GM19035 (cell line): ENCODE measurements at regions not wholly inside any gene's neighbourhood (a gene's known extent, or its start where the extent isn't known, plus 50 kb on each side); places are given as distances from the start of the nearest gene placed in this dataset.
"Not testable (repeated sequence)": the region's sequence is repeated elsewhere in the genome, so short reads cannot be mapped to it uniquely, and the experiment has no call there.

Experiments
- ATAC-seq: cut with Tn5 transposase; IDR thresholded peaks from one replicate; pipeline ENCODE4 v1.9.1; 2021; ENCODE audit not compliant: unreplicated experiment

GRCh38 chr7:106456329-106456728, 171.5 kb upstream of the NAMPT start:
- ATAC-seq, result no peak

- no peak for ATAC-seq
Observed at GRCh38 chr7:106452031-106452851, 167.5 kb upstream of the NAMPT start.

DNA sequence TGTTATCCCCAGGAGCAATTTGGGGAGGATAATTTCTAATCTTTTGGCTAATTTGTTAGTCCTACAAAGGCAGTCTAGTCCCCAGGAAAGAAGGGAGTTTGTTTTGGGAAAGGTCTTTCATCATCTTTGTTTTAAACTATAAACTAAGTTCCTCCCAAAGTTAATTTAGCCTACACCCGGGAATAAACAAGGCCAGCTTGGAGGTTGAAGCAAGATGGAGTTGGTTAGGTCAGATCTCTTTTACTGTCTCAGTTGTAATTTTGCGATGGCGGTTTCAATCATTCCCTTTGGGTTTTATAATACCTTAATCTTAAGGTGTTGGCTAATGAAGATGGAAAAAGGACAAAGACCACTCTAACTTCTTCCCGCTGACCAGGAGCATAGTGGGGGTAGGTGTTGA, 166.4 kb upstream of the NAMPT start:
- no peak for ATAC-seq

DNA sequence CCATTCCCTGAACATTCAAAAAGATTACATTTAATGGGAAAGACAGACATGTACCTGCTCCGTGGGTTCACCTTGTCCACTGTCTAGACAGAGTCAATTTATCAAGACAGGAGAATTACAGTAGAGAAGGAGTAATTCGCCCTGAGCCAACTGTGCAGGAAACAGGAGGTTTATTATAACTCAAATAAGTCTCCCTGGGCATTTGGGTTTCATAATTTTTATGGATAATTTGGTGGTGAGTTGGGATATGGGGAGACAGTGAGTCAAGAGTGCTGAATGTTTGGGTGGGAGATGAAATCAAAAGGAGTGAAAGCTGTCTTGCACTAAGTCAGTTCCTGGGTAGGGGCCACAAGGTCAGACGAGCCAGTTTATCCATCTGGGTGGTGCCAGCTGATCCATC, 165.9 kb upstream of the NAMPT start:
- no peak for ATAC-seq

DNA sequence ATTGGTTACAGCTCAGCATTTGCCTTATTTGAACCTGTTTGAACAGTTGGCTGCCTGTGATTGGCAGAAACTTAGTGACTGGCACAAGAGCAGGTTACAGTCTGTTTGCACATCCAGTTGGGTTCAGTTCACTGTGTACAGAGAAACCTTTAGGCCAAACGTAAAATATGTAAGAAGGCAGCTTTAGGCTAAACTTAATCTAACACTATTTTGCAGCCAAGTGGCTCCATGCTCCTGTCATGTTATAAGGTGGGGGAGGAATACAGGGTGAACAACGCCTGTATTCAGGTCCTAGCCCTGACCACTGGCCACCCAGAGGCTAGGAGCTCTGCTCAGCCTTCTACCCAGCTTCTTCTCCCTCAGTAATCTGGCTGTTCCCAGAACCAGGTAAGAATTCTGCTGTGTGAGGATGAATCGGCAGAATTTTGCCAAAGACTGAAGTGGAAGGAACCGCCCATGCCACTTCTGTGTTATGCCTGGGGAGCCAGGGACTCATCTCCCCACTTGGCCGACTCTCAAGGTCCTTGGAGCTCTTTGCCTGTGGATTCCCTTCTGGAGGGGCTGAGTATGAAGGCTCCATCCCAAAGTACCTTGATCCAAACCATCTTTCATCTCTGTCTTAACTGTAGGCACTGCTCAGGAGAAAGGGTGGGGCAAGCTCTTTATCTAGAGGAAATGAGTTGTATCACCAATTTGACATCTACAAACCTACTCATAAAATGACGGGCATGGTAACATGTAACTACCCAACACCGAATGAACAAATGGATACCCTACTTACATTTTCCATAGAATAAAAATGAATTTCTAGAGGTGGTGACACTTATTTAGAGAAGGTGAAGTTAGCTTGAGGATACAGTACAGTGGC, 164.4 kb upstream of the NAMPT start:
- no peak for ATAC-seq

GRCh38 chr7:106448346-106448991, 163.7 kb upstream of the NAMPT start:
- no peak for ATAC-seq

GRCh38 chr7:106447318-106447847, 162.6 kb upstream of the NAMPT start:
- ATAC-seq, result no peak

DNA sequence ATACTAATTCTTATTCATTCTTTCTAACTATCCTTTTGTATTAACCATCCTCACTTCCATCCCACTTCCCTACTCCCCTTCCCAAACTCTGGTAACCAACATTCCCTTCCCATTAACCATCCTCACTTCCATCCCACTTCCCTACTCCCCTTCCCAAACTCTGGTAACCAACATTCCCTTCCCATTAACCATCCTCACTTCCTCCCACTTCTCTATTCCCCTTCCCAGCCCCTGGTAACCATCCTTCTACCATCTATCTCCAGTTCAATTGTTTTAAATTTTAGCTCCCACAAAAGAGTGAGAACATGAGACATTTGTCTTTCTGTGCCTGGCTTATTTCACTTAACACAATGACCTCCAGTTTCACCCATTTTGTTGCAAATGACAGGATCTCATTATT, 160.6 kb upstream of the NAMPT start:
- ATAC-seq, result not testable (repeated sequence)

DNA sequence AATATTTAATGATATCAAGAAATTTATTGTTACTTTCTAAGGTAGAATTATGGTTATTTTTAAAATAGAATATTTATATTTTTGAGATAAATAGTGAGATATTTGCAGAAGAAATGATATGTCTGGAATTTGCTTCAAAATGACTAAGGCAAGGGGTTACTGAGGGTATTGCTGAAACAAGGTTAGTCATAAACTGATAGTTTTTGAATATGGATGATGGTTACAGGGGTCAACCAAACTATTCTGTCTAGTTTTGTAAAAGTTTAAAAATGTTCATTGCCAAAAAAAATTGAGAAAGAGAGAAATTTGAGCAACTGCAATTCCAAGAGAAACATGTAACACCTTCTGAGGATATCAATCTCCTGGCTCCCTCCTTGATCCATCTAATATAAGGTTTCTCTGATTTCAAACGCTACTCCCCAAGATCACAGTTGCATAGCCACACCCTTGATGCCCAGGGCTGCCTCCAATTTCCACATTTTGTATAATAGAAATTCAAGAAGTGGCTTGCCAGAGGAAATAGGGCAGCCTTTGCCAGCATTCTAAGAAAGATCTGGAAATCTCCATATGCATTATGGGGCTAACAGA, 159.4 kb upstream of the NAMPT start:
- ATAC-seq, result no peak

GRCh38 chr7:106443156-106443555, 158.4 kb upstream of the NAMPT start:
- ATAC-seq, result no peak

DNA sequence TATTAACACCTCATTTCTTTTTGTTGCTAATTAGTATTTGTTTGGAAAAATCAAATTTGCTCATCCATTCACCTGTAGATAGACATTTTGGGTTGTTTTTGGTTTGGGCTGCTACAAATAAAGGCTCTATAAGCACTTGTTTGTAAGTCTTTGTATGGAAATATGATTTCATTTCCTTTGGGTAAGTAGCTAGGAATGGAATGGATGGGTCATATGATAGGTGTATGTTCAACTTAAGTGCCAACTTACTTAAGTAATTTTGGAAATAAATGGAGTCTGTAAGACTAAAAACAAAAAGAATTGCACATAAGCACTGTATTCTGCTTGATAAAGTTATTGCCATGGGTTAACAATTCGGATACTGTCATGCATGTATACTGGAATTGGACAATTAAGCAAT, 157.7 kb upstream of the NAMPT start:
- ATAC-seq, result no peak

- ATAC-seq, result not testable (repeated sequence)
Observed at GRCh38 chr7:106441343-106441742, 156.6 kb upstream of the NAMPT start.

DNA sequence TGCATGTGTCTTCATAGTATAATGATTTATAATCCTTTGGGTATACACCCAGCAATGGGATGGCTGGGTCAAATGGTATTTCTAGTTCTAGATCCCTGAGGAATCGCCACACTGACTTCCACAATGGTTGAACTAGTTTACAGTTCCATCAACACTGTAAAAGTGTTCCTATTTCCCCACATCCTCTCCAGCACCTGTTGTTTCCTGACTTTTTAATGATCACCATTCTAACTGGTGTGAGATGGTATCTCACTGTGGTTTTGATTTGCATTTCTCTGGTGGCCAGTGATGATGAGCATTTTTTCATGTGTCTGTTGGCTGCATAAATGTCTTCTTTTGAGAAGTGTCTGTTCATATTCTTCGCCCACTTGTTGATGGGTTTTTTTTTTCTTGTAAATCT, 152.2 kb upstream of the NAMPT start:
- ATAC-seq, result not testable (repeated sequence)

GRCh38 chr7:106433377-106433776, 148.6 kb upstream of the NAMPT start:
- ATAC-seq, result no peak

DNA sequence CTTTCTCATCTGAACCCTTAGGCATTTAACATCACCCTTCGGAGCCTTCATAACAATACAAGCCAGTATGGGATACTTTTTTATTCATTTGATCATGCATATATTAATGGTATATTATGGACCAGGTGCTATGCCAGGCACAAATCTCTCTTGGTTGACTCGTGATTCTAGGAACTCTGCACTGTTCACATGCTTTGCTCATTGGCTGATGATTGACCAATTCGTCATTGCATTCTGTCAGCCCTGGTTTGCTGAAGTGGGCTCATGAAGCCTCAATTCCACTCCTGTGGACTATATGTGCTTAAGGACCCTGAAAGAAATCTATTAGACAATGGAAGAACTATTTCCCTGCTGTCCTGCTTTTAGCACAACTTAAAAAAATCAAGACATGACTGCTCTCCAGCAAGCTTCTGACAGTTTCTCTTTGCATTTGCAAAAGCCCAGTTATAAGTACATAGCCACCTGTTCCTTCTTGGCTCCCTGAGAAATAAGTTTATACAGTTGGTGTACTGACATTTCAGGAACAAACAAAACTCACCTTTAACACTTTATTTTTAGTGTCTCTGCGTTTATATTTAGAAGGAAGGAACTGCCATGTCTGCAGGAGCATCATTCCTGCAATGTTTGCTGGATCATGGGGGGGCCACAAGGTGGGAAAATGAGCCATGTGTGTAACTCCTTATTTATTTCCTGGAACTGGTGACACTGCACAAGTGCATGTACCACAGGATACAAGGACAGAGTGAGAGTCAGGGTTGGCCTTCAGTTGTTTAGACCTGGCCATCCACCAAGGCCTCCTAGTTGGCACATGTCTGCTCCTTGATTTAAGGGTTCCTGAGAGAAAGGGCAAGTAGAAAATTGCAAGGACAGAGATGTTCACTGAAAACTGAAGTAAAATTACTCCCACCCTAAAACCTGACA, 146.0 kb upstream of the NAMPT start:
- ATAC-seq, result no peak

DNA sequence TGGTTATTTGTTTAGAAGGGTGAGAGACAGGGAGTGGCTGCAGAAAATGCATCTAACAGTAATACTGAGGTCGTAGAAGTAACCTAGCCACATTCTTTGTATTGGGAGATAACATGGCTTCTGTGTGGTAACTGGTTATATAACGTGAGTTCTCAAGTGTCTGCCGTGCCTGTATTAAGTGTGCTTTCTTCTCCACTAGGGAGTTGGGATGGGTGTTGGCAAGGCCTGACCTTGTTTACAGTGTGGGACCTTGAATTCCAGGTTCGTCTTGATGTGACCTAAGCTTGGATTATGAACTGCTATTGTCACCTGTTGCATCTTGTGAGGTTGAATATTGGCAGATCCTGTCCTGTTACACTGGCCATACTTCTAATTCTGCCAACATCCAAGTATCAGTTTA, 145.3 kb upstream of the NAMPT start:
- no peak for ATAC-seq

GRCh38 chr7:106426803-106427202, 142.0 kb upstream of the NAMPT start:
- no peak for ATAC-seq

- peak; percentile 86 for ATAC-seq
Observed at GRCh38 chr7:106425017-106425719, 140.4 kb upstream of the NAMPT start.

- no peak for ATAC-seq
Observed at GRCh38 chr7:106424476-106425016, 139.8 kb upstream of the NAMPT start.
